Coronary artery (tissue), 2 donors: ENCODE measurements at regions not wholly inside any gene's neighbourhood (a gene's known extent, or its start where the extent isn't known, plus 50 kb on each side); places are given as distances from the start of the nearest gene placed in this dataset.

ENCODE experiments used
- DNase-seq: peaks from one replicate; pipeline ENCODE4 v3.0.0-alpha.2; 2017; ENCODE audit warnings: low spot score
- H3K27ac ChIP-seq, 2 donors: fragments of 200-600 bp; sonication (generic); one replicate each; pipeline ENCODE4 v1.5.1; 2016 to 2019
- H3K4me3 ChIP-seq: fragments of 200-600 bp; sonication (generic); 2 replicates; pipeline ENCODE4 v1.5.1; 2016; ENCODE audit warnings: mild to moderate bottlenecking, moderate library complexity
- TF ChIP-seq, protein P1 (sequence below): fragments of 200-600 bp; sonication (generic); IDR thresholded peaks from one replicate; pipeline ENCODE4 v1.5.1; 2019; ENCODE audit warnings: antibody characterized with exemption

DNA sequence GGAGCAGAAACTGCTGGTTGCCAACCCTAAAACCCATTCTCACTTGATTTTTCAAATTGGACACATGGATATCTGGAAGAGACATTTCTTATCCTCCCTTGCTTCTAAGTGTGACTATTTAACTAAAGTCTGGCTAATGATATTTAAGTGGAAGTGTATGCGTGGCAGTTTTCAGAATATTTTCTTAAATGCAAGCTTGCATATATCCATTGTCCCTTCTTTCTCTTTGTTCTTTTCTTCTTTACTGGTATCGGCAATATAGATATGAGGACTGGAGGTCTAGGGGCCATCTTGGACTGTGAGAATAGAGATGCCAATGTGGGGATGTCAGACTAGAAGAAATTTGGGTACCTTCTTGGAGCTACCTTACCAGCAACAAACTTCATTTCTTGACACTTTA, 364.3 kb upstream of the DPH6 start:
- no peak for DNase-seq

GRCh38 chr15:35911052-35911777, 365.2 kb upstream of the DPH6 start:
- DNase-seq, result no peak
- H3K4me3 ChIP-seq, result no peak overlapping the region
- TF ChIP-seq, protein P1, sequence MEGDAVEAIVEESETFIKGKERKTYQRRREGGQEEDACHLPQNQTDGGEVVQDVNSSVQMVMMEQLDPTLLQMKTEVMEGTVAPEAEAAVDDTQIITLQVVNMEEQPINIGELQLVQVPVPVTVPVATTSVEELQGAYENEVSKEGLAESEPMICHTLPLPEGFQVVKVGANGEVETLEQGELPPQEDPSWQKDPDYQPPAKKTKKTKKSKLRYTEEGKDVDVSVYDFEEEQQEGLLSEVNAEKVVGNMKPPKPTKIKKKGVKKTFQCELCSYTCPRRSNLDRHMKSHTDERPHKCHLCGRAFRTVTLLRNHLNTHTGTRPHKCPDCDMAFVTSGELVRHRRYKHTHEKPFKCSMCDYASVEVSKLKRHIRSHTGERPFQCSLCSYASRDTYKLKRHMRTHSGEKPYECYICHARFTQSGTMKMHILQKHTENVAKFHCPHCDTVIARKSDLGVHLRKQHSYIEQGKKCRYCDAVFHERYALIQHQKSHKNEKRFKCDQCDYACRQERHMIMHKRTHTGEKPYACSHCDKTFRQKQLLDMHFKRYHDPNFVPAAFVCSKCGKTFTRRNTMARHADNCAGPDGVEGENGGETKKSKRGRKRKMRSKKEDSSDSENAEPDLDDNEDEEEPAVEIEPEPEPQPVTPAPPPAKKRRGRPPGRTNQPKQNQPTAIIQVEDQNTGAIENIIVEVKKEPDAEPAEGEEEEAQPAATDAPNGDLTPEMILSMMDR, result no peak
- no peak overlapping the region for H3K27ac ChIP-seq

More for the DNA sequence above, 364.3 kb upstream of the DPH6 start:
- TF ChIP-seq, protein P1, result no peak
- H3K4me3 ChIP-seq, result no peak overlapping the region
- no peak overlapping the region for H3K27ac ChIP-seq

DNA sequence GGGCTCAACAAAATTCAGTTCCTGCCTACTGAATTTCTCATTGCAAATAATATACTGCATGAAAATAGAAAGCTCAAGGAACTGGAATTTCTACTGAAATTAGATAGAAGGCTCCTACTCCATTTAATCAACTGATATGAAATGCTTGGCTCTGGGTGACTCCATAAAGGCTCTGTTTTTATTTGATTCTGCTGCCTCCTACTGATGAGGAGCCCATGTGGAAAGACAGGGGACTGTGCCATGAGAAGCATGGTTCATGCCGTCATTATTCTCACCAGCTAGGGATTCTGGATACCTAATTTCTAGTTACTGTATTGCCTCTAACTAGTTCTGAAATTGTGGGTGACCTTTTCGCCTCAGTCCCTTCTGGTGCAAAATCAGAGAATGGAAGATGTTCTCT, 366.2 kb upstream of the DPH6 start:
- TF ChIP-seq, protein P1, result no peak
- no peak overlapping the region for H3K27ac ChIP-seq
- H3K4me3 ChIP-seq, result no peak overlapping the region
- no peak for DNase-seq

DNA sequence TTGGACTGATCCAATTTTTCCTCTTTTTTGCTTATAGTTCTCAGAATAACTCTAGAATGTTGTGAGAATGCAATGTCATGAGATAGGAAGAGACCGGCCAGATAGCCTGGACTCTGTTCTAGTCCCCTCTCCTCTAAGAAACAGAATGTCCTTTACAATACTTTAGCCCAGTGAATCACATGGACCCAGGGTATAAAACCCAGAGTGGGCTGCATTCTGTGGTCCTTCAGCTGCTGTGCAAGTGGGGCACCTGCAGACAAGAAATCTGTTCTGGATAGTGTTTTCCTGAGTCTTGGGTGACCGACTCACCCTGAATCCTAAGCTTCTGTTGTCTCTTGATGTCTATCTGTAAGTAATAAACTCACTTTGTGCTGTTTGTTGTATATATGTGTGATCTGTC, 368.6 kb upstream of the DPH6 start:
- TF ChIP-seq, protein P1, result no peak
- no peak overlapping the region for H3K4me3 ChIP-seq
- no peak overlapping the region for H3K27ac ChIP-seq
- DNase-seq, result no peak

DNA sequence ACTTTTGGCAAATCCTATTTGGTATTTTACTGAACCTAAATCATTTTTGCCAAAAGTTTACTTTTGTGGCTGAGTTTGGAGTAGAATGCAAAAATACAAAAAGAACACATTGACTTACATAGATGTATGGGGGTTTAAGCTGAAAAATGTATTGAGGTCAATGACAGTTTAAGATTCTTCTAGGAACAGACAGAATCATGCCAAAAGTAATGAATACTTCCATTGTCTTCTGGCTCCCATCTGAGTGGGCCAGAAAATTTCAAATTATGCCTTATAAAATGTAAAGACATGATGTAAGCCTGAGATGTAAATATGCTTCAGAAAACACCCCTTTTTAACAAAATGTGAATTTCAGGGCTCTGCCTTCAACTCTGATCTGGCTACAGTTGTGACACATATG, 375.1 kb upstream of the DPH6 start:
- TF ChIP-seq, protein P1, result no peak
- H3K27ac ChIP-seq, result no peak overlapping the region
- no peak overlapping the region for H3K4me3 ChIP-seq
- no peak for DNase-seq

DNA sequence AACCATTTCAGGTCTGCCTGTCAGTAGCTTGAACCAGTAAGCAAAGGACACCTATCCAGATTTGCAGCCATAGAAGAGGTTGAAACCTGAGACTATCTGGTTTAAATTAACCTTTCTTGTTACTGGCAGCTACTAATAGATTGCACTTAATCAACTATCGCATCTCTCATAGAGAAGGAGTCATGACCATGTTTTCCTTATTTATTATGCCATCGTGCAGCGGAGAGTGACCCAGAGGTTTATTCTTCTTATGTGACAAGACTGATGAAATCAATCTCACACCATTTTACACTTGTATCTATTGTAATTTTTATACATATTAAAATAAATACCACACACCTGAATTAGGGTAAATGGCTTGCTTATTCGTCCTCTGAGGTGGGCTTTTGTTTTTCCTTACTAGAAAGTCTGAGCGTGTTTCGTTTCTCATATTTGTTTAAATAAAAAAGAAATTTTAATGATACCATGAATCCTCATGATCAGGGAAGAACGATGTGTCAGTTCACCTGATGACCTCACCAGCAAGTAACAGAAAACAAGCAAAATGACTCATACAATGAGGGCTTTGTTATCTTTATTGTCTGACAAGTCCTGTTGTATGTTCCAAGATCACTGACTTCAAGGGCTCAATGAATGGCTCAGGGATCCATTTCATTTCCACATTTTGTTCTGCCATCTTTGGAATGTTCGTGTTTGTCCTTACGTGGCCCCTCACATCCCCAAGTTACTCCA, 379.5 kb upstream of the DPH6 start:
- DNase-seq, result no peak
- TF ChIP-seq, protein P1, result no peak
- no peak overlapping the region for H3K27ac ChIP-seq
- no peak overlapping the region for H3K4me3 ChIP-seq

- no peak for DNase-seq
- H3K4me3 ChIP-seq, result no peak overlapping the region
- TF ChIP-seq, protein P1, result no peak
- no peak overlapping the region for H3K27ac ChIP-seq
Observed at GRCh38 chr15:35926007-35926380, 380.0 kb upstream of the DPH6 start.
